ENCODE measurements at regions not wholly inside any gene's neighbourhood (a gene's known extent, or its start where the extent isn't known, plus 50 kb on each side); places are given as distances from the start of the nearest gene placed in this dataset.
"Not testable (repeated sequence)": the region's sequence is repeated elsewhere in the genome, so short reads cannot be mapped to it uniquely, and the experiment has no call there.

DNA sequence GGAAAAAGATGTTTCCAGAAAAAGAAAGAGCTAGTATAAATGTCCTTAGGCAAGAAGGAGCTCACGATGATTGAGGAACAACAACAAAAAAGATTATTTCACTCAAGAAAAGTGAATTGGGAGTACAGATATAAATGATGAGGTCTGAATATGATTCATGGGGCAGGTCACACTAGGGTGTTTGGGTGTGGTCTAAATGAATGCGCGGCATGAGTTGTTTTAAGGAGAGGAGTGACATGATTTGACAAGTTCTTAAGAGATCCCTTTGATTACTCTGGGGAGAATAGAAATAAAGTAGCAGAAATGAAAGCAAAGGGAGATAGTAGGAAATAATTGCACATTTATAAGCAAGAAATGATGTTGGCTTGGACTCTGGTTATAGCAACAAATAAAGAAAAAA, 59.3 kb downstream of the NUTM2D start:
- not testable (repeated sequence) for DNase-seq; H3K4me3 Mint-ChIP-seq; H3K27me3 Mint-ChIP-seq (ENCODE audit: low read depth); H3K36me3 Mint-ChIP-seq (ENCODE audit: insufficient read depth); ATAC-seq; H3K4me1 Mint-ChIP-seq (ENCODE audit: low read depth); H3K9me3 Mint-ChIP-seq

DNA sequence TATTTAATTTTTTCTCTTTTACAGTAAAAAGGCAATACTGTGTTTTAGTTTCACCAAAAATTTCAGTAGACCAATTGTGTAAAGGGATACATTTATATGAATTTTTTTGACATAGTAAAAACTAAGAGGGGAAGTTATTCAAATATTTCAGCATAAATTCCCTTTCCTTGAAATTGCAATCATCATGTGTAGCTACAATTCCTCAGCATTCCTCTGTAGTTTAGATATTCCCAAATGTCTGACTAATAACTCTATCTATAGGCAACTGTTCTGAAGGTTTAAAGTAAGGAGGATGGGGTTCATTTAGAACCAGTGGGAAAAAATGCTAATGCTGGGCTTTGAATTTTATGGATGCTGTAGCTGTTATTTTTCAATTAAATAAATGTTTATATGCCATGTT, 65.1 kb downstream of the NUTM2D start:
- H3K4me1 Mint-ChIP-seq (ENCODE audit: low read depth); ATAC-seq; H3K27me3 Mint-ChIP-seq (ENCODE audit: low read depth): not testable (repeated sequence)

DNA sequence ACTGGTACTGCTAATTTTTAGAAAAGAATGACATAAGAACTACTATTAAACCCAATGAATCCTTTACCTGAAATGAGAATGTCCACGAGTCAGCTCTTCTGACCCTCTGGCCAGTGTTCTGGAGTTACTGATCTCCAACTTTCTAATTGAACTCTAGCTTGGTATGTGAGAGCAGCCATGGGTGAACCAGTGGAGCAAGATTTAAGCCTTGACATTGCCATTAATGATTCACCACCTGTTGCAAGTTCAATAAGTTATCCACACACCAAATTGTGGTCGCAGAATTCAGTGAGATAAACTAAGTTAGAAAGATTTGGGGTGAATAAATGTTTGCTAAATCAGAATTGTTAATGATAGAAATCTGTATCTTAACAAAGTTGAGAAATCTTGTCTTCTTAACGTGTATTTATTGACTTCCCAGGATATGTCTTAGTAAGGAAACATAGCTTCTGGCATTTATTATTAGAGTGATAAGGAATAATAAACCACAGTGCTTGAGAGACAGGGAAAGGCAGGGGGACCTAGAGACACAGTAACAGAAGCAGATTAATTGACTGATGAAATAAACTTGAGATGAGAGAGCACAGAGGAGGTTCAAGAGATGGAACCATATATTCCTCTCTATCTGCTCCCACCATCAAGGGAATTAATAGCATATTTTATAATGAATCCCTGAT, 67.3 kb downstream of the NUTM2D start:
- H3K9me3 Mint-ChIP-seq; DNase-seq; ATAC-seq; H3K4me3 Mint-ChIP-seq; H3K4me1 Mint-ChIP-seq (ENCODE audit: low read depth); H3K27me3 Mint-ChIP-seq (ENCODE audit: low read depth); H3K36me3 Mint-ChIP-seq (ENCODE audit: insufficient read depth): not testable (repeated sequence)

More for the DNA sequence above, 65.1 kb downstream of the NUTM2D start:
- H3K36me3 Mint-ChIP-seq (ENCODE audit: insufficient read depth); H3K9me3 Mint-ChIP-seq; H3K4me3 Mint-ChIP-seq; DNase-seq: not testable (repeated sequence)

DNA sequence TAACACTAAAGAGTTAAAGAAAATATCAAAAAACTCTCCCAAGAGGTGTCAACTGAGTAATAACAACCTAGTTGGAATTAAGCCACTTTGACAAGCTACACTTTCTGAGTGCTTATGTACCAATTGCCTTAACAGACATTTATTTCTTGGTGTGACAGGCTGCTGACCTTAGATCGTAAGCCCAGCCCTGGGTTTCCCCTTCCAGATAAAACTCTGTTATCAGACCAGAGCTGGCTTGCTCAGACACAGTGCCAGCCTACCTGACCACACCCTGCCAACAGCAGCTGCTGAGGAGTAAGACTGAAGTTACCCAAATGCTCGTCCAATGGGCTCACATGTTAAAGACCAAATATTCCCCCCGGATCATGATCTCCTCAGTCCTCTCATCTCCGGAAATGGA, 70.9 kb upstream of the MINPP1 start:
- not testable (repeated sequence) for H3K27me3 Mint-ChIP-seq (ENCODE audit: low read depth); H3K4me1 Mint-ChIP-seq (ENCODE audit: low read depth); DNase-seq; H3K9me3 Mint-ChIP-seq; H3K4me3 Mint-ChIP-seq; ATAC-seq; H3K36me3 Mint-ChIP-seq (ENCODE audit: insufficient read depth)

DNA sequence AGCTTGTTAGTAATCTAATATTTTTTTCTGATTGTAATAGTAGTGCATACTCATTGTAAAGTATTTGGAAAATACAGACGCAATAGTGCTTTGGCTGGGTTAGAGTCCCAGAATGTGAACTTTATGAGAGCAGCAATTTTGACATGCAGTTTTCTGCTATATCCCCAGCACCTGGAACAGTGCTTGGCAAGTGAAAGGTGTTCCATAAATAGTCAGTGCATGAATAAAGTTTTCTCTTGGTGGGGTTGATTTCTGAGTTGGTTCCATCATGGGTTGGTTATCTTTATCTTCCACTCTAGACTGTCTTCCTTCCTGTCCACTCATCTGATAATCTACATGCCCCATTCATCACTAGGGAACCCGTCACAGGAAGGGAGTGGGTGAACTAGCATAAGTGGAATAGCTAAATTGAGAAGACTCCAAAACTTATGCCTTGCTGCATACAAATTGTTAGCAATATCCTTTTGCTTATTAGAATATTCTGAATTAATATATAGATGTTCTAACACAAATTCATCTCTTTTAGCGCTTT, 69.3 kb upstream of the MINPP1 start:
- not testable (repeated sequence) for ATAC-seq; H3K4me3 Mint-ChIP-seq; DNase-seq; H3K27me3 Mint-ChIP-seq (ENCODE audit: low read depth); H3K4me1 Mint-ChIP-seq (ENCODE audit: low read depth); H3K9me3 Mint-ChIP-seq; H3K36me3 Mint-ChIP-seq (ENCODE audit: insufficient read depth)

DNA sequence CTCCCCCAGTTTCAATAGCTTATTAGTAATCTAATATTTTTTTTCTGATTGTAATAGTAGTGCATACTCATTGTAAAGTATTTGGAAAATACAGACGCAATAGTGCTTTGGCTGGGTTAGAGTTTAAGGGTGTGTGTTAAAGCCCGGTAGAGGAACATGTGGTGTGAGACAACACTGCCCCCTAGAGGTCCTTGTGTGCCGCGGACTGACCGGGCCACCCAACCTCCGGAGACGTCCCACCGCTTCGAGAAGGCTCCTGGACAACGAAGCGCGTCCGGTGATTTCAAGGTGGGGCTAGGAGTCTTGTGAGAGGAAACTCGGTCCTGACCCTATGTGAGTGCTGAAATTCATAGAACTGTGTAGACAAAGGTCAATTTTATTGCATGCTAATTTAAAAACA, 68.6 kb upstream of the MINPP1 start:
- DNase-seq; H3K36me3 Mint-ChIP-seq (ENCODE audit: insufficient read depth); H3K9me3 Mint-ChIP-seq; H3K4me1 Mint-ChIP-seq (ENCODE audit: low read depth); H3K4me3 Mint-ChIP-seq; H3K27me3 Mint-ChIP-seq (ENCODE audit: low read depth): not testable (repeated sequence)
- peak; percentile 91 to 92 for ATAC-seq

DNA sequence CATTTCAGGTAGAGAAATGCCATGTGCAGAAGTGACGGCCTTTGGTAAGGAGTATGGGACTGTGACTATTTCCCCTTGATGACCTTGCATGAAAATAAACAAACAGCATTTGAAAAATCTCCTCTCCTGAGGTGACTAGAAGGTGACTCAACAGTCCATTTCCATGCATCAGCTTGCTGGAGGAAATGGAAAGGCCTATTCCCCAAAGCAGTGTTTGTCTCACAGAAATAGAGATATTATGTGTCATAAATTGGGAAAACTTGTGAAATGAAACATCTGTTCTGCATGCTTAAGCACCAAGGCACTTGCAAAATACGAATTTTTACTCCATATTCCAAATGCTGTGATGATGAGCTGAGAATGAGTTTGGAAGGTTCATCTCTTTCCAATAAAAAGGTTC, 67.2 kb upstream of the MINPP1 start:
- H3K36me3 Mint-ChIP-seq (ENCODE audit: insufficient read depth); H3K9me3 Mint-ChIP-seq; H3K4me3 Mint-ChIP-seq; H3K27me3 Mint-ChIP-seq (ENCODE audit: low read depth); H3K4me1 Mint-ChIP-seq (ENCODE audit: low read depth); DNase-seq; ATAC-seq: not testable (repeated sequence)

All from activated T-cell treated with anti-CD3 and anti-CD28 coated beads, Interleukin-2, amount 50 U/mL, for 4 hours (primary cell).